Stimulated activated CD4-positive, alpha-beta T cell treated with anti-CD3 and anti-CD28 coated beads, Interleukin-2, amount 100 ng/mL, for 48 hours (primary cell): ENCODE measurements at regions not wholly inside any gene's neighbourhood (a gene's known extent, or its start where the extent isn't known, plus 50 kb on each side); places are given as distances from the start of the nearest gene placed in this dataset.

Source experiments
- DNase-seq, 2 donors: peaks; one replicate each; pipeline ENCODE4 v3.0.0-alpha.2; 2020

- DNase-seq: no peak
These were observed 299.1 kb downstream of the TLE3 start for GRCh38 chr15:69798481-69799250.

DNA sequence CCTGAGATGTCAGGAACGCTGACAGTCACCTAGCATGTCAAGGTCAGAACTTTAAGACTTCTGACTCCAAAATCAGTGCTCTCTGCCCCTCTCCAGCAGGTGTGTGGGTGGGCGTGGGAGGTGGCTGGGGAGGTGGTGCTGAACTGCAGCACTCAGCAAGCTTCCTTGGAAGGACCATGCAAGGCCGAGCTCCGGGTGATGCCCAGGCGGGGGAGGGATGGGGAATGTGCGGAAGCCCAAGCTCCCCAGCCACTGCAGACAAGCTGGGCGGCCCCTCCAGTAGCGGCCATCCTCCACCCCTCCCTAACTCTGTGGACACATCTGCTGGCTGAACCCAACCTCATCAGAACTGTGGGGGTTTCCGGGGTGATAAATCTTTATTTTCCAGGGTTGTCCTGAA lies 296.6 kb downstream of the TLE3 start:
- DNase-seq: no peak

DNA sequence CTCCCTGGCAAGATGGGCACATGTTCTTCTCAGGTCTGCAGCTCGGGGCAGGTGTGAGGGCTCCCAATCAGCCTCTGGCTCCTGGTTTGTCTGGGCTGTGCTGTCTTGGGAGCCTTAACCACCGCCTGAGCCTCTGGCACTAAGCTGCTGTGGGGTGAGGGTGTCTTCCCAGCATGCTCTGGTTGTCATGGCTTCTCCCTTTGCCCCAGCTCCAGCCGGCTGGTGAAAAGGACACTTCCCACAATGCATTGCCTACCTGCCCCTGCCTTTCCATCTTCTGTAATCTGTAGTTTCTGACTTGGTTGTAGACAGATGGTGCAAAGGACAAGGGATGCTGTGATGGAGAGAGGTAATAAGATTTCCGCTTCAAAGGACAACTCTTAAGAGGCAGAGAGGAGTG lies 295.3 kb downstream of the TLE3 start:
- no peak for DNase-seq

DNA sequence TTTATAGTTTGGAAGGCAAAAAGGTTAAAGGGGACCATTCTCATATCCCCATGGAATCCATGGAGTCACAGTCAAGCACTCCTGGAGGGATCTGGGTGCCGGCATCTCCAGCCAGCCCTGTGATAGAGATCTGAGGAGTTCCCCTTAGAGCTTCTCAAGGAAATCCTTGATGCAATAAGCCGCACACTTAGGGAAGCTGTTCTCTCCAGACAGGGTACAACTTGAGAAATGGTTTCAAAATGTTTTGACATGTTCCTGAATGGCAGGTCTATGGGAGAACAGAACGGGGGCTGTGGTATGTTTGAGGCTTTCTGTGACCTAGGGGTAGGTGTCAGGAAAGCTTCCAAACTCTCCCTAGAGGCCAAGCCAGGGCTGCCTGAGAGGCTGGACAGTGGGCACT lies 292.9 kb downstream of the TLE3 start:
- DNase-seq: no peak

DNA sequence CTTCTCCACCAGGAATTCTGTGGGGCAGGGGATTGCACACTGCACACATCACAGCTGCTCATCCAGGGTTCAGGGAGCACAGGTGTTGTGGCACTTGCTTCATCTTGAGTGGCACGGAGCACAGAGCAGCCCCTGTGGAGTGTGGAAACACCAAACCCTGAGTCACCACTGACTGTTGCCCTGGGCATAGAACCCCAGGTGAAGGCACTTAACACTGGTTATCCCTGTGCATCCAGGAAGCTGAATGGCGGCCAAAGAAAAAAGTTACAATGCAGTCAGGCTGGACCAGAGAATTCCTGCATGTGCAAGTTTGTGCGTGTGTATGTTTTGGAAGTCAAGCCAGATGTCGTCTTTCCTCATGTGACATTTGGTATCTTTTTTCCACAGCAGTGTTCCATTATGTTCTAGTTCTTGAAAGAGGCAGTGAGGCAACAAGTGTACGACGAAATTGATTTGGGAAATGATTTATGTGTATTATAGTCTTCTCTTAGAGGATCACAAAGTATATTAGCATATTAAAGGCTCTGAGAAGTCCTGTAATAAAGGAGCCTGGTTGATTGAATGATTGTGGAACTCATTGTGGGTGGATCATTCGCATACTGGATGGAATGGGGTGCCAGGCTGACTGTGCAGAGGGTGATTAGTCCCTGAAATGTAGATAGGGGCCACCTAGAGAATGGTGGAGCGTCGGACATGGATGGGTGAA lies 292.3 kb downstream of the TLE3 start:
- DNase-seq: no peak

- DNase-seq: no peak
These were observed 291.3 kb downstream of the TLE3 start for GRCh38 chr15:69806287-69806915.

DNA sequence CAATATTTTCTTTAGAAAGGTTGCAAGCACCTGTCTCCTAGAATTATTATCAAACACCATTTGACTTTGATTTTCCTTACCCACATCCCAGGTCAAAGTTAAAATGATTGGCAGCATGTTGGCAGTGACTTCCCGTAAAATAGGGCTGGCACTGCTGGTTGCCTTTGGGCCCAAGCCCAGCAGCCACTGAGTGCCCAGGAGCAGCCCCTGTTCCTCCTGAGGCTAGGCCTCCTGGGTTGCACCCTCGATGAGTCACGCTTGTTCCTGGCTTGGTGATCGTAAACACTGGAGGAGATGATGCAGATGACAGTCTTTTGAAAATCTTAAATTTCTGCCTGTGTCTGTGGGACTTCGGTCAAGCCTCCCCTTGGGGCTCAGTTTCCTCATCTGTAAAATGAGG lies 290.0 kb downstream of the TLE3 start:
- DNase-seq: no peak

DNA sequence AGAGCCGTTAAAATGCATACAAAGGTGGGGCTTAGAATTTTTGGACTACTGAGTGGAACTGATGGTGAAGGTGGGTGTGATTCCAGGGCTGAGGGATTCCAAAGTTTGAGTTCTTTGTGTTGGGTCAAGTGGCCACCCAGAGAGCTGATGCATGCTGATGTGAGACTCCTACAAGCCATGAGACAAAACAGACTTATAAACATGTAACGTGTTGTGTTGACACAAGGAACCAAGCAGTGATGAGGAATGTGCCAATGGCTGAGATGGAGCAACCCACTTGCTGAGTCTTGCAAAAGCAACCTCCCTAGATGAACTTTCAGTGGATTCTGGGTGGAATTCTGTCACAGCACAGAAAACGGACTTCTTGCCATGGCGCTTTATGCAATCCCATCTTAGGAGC lies 289.0 kb downstream of the TLE3 start:
- DNase-seq: no peak

- DNase-seq: no peak
These were observed 288.3 kb downstream of the TLE3 start for GRCh38 chr15:69809421-69809820.

- DNase-seq: no peak
These were observed 287.0 kb downstream of the TLE3 start for GRCh38 chr15:69810431-69811354.

GRCh38 chr15:69812861-69813261 lies 284.9 kb downstream of the TLE3 start:
- DNase-seq: no peak

DNA sequence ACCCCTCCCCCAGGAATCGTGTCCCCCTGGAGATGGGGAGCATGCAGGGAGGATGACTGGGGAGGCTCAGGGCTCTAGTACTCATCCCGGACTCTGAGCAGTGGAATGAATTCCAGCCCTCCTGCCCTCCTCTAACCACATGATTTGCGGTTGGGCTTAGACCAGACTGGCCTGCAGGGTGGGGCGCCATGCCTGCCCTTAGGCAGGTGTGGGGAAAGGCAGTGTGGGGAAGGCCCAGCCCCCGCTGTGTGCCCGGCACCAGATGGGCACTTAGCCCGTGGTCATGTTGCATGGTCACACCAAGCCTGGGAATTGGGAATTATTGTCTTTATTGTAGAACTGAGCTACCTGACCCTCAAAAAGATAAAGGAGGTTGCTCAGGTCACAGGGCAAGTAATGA lies 283.8 kb downstream of the TLE3 start:
- no peak for DNase-seq

- no peak for DNase-seq
These were observed 282.8 kb downstream of the TLE3 start for GRCh38 chr15:69814932-69815331.

- no peak for DNase-seq
These were observed 281.9 kb downstream of the TLE3 start for GRCh38 chr15:69815793-69816192.

DNA sequence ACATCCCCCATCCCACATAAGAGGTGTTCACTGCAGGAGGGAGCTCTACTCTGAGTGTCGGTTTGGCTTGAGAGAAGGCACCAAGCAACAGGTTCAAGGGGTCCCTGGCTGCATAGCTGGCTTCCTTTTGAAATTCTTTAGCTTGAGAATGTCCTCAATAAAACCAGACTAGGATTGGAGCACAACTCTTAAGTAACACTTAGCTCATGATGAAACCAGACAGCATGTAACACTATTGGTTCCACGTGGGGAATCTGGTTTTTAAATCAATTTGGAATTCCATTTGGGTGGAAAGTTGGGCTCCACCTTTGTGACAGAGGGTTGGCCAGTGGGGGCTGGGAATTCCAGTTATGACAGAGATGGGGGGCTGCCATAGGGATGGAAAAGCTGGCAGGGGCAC lies 281.2 kb downstream of the TLE3 start:
- no peak for DNase-seq

DNA sequence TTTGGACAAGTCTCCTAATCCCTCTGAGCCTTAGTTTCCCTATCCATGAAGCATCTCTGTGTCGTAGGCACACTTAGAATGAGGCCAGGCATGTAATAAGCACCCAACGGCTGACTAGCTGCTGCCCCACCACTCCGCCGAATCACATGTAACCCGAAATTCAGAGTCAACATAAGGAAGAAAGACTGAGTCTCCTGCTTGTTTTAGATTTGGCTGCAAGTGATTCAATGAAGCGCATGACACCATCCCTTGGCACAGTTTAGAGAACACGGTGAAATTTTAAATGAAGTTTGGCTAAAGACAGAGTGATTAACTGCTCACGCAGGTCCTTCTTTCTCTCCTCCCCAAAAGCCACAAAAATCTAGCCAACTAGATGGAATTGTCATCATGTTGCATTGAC lies 279.2 kb downstream of the TLE3 start:
- DNase-seq: no peak

- DNase-seq: no peak
These were observed 278.3 kb downstream of the TLE3 start for GRCh38 chr15:69819371-69819770.

GRCh38 chr15:69820819-69821218 lies 276.9 kb downstream of the TLE3 start:
- DNase-seq: no peak

DNA sequence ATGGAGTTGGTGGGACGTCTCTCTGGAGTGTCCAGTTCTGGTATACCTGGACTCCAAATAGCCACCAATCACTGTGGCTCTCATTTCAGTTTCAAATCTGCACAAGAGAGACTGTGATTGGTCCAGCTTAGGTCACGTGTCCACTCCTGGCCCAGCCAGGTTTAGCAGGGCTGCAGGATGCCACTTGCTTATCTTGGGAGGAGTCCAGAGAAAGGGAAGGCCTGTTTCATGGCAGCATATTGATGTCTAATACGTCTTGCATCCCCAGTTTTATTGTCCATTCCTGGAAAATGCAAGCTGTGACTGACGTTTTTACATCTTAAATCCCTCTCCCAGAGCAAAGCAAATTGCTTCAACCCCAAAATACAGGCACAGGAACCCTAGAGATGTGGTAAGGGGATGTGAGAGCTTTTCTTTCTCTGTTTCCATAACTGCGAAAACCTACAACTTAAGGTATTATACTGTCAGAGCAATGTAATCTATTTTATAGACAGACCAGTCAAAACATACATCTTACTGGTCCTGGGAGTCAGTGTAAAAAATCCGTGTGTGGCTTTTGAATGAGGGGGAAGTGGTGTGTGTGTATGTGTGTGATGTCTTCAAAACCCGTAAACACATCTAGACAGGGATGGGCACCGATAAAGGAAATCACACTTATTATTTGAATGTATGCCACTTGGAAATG lies 274.4 kb downstream of the TLE3 start:
- no peak for DNase-seq

GRCh38 chr15:69824075-69824876 lies 273.4 kb downstream of the TLE3 start:
- DNase-seq: no peak

DNA sequence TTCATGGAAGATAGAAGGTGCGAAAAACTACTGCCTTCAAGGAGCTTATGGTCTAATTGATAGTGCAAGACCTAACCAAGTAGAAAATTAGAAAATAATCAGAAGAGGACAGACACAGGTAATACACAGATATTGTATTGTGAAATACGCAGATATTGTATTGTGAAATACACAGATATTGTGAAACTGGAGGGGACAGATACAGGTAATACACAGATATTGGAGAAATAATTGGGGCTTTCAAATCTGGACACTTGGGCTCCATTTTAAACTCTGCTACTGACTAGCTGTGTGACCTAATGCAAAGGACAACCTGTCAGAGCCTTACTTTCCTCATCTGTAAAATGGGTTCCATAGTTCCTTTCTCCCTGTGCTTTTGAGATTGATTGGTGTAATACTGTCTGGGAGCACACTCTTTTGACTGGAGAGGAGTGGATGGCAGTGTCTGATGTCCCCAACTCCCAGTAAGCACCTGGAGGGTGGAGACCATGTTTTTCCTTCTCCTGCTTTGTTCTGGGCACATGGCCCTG lies 272.8 kb downstream of the TLE3 start:
- DNase-seq: no peak
